MM.1S (cell line): ENCODE measurements at regions not wholly inside any gene's neighbourhood (a gene's known extent, or its start where the extent isn't known, plus 50 kb on each side); places are given as distances from the start of the nearest gene placed in this dataset.

Experiments
- EZH2 ChIP-seq: fragments of 300-600 bp; sonication (generic); optimal IDR thresholded peaks from 2 replicates; pipeline ENCODE3; 2017; ENCODE audit warnings: low read depth, mild to moderate bottlenecking, antibody characterized with exemption, low read length, mixed read lengths
- EZH2phosphoT487 ChIP-seq: fragments of 300-600 bp; sonication (generic); IDR thresholded peaks from 2 replicates; pipeline ENCODE4 v1.6.1; 2018; ENCODE audit warnings: antibody characterized with exemption, low read length
- TF ChIP-seq, protein P1 (sequence below): fragments of 300-600 bp; sonication (generic); IDR thresholded peaks from 2 replicates; pipeline ENCODE4 v1.5.1; 2016; ENCODE audit warnings: antibody characterized with exemption, low read length, mixed read lengths

GRCh38 chr21:16797540-16797939, 715.3 kb upstream of the CXADR start:
- TF ChIP-seq, protein P1, sequence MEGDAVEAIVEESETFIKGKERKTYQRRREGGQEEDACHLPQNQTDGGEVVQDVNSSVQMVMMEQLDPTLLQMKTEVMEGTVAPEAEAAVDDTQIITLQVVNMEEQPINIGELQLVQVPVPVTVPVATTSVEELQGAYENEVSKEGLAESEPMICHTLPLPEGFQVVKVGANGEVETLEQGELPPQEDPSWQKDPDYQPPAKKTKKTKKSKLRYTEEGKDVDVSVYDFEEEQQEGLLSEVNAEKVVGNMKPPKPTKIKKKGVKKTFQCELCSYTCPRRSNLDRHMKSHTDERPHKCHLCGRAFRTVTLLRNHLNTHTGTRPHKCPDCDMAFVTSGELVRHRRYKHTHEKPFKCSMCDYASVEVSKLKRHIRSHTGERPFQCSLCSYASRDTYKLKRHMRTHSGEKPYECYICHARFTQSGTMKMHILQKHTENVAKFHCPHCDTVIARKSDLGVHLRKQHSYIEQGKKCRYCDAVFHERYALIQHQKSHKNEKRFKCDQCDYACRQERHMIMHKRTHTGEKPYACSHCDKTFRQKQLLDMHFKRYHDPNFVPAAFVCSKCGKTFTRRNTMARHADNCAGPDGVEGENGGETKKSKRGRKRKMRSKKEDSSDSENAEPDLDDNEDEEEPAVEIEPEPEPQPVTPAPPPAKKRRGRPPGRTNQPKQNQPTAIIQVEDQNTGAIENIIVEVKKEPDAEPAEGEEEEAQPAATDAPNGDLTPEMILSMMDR: no peak
- no peak for TF ChIP-seq EZH2phosphoT487
- no peak for TF ChIP-seq EZH2
